Upper lobe of left lung (tissue), 4 donors: ENCODE measurements at regions not wholly inside any gene's neighbourhood (a gene's known extent, or its start where the extent isn't known, plus 50 kb on each side); places are given as distances from the start of the nearest gene placed in this dataset.

ENCODE experiments used
- EP300 ChIP-seq, 4 donors: sonication (generic); formaldehyde crosslinking; IDR thresholded peaks; one replicate each; pipeline ENCODE4 v1.5.1; 2017; ENCODE audit warnings: antibody characterized with exemption in 4 of 4, control low read depth in 2 of 4
- POLR2A ChIP-seq, 4 donors: fragments of 450-650 bp; IDR thresholded peaks; one replicate each; pipeline ENCODE4 v1.5.1; 2016 to 2017; ENCODE audit warnings: antibody characterized with exemption in 4 of 4, mild to moderate bottlenecking in 2 of 4
- POLR2AphosphoS5 ChIP-seq, 2 donors: sonication (generic); formaldehyde crosslinking; IDR thresholded peaks; one replicate each; pipeline ENCODE4 v1.5.1; 2017; ENCODE audit warnings: antibody characterized with exemption in 2 of 2
- TF ChIP-seq, protein P1 (sequence below), 6 experiments: fragments of 450-650 bp in 4 of 6; fragments of 200-600 bp in 2 of 6; sonication (generic) in 2 of 6; IDR thresholded peaks; one replicate each; pipeline ENCODE4 v1.5.1; 2016 to 2019; ENCODE audit warnings: antibody characterized with exemption in 6 of 6

DNA sequence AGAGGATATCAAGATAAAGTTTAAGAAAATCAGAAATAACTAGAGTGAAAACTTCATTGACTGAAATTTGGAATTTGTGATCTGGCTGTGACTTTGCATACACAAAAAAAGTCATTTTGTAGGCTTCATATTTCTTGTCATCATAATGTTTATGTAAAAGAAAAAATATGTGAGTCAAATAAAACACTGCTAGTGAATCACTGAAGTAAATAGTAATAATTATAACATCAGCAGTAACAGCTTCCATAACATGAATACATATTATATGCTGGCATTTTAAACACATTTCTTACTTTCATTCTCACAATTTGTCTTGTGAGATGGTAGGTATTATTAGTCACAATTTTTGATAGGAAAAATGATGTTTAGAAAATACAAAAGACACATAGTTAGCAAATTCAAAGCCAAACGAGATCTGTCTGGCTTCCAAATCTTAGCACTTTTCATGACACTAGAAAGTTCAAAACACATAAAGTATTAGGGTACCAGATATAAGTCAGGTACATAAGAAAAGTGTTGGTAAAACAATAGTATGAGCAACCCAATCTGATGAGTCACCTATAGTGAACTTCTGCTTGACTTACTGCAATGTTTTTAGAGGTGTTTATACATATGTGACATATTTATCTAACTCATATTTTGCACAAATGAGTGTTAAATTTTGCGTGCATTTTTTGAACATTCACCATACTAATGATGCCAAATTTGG is 241.0 kb upstream of the SNX7 start:
- TF ChIP-seq, protein P1, sequence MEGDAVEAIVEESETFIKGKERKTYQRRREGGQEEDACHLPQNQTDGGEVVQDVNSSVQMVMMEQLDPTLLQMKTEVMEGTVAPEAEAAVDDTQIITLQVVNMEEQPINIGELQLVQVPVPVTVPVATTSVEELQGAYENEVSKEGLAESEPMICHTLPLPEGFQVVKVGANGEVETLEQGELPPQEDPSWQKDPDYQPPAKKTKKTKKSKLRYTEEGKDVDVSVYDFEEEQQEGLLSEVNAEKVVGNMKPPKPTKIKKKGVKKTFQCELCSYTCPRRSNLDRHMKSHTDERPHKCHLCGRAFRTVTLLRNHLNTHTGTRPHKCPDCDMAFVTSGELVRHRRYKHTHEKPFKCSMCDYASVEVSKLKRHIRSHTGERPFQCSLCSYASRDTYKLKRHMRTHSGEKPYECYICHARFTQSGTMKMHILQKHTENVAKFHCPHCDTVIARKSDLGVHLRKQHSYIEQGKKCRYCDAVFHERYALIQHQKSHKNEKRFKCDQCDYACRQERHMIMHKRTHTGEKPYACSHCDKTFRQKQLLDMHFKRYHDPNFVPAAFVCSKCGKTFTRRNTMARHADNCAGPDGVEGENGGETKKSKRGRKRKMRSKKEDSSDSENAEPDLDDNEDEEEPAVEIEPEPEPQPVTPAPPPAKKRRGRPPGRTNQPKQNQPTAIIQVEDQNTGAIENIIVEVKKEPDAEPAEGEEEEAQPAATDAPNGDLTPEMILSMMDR (IDR thresholded peaks at IDR 0.05) = no peak
- no peak for TF ChIP-seq EP300 (IDR thresholded peaks at IDR 0.05)
- TF ChIP-seq POLR2AphosphoS5 (IDR thresholded peaks at IDR 0.05) = no peak
- TF ChIP-seq POLR2A (IDR thresholded peaks at IDR 0.05) = no peak
